GM23338 (cell line): ENCODE measurements at regions not wholly inside any gene's neighbourhood (a gene's known extent, or its start where the extent isn't known, plus 50 kb on each side); places are given as distances from the start of the nearest gene placed in this dataset.
"Not testable (repeated sequence)": the region's sequence is repeated elsewhere in the genome, so short reads cannot be mapped to it uniquely, and the experiment has no call there.

Experiments used
- ATAC-seq: fragments of 200-7000 bp; cut with Tn5 transposase; 3 replicates; pipeline ENCODE4 v1.9.1; 2020
- DNase-seq: peaks from one replicate; pipeline ENCODE4 v3.0.0-alpha.2; 2015; ENCODE audit warnings: low spot score
- H2AFZ ChIP-seq: fragments of 200-600 bp; sonication (generic); 2 replicates; pipeline ENCODE4 v1.8.0; 2016; ENCODE audit warnings: antibody characterized with exemption, mild to moderate bottlenecking, moderate library complexity
- H3F3A ChIP-seq: fragments of 200-600 bp; sonication (generic); replicated peaks from 2 replicates; pipeline ENCODE4 v1.8.0; 2017; ENCODE audit warnings: antibody characterized with exemption, mixed run types, low read depth
- H3K27ac ChIP-seq: fragments of 200-600 bp; sonication (generic); 2 replicates; pipeline ENCODE4 v1.6.1; 2016; ENCODE audit warnings: low read depth
- H3K27me3 ChIP-seq: fragments of 200-600 bp; sonication (generic); 2 replicates; pipeline ENCODE4 v1.8.0; 2016; ENCODE audit warnings: mild to moderate bottlenecking, mixed run types, moderate library complexity; ENCODE audit not compliant: insufficient read depth
- H3K36me3 ChIP-seq: fragments of 200-600 bp; sonication (generic); 2 replicates; pipeline ENCODE4 v1.8.0; 2016; ENCODE audit warnings: mild to moderate bottlenecking; ENCODE audit not compliant: insufficient read depth
- H3K4me1 ChIP-seq: fragments of 200-600 bp; sonication (generic); 2 replicates; pipeline ENCODE4 v1.8.0; 2016; ENCODE audit warnings: mild to moderate bottlenecking, moderate library complexity; ENCODE audit not compliant: insufficient read depth
- H3K4me2 ChIP-seq: fragments of 200-600 bp; sonication (generic); 2 replicates; pipeline ENCODE4 v1.7.1; 2017; ENCODE audit warnings: mixed run types
- H3K4me3 ChIP-seq: fragments of 200-600 bp; sonication (generic); 2 replicates; pipeline ENCODE4 v1.6.1; 2016; ENCODE audit warnings: mixed run types
- H3K79me2 ChIP-seq: fragments of 200-600 bp; sonication (generic); replicated peaks from 2 replicates; pipeline ENCODE4 v1.8.0; 2017; ENCODE audit warnings: mild to moderate bottlenecking; ENCODE audit not compliant: insufficient read depth
- H3K9me2 ChIP-seq: fragments of 200-600 bp; sonication (generic); 2 replicates; pipeline ENCODE4 v1.8.0; 2017; ENCODE audit not compliant: insufficient read depth
- H4K20me1 ChIP-seq: fragments of 200-600 bp; sonication (generic); replicated peaks from 2 replicates; pipeline ENCODE4 v1.8.0; 2017; ENCODE audit warnings: mild to moderate bottlenecking; ENCODE audit not compliant: insufficient read depth
- H3K27ac Mint-ChIP-seq: 2 replicates; pipeline ENCODE4 v1.8.0; 2020; ENCODE audit warnings: inconsistent platforms, mild to moderate bottlenecking, moderate library complexity, mixed read lengths
- H3K27me3 Mint-ChIP-seq: 3 replicates; pipeline ENCODE4 v1.8.0; 2022; ENCODE audit warnings: low read depth, mild to moderate bottlenecking, moderate library complexity, mixed read lengths, inconsistent platforms; ENCODE audit not compliant: insufficient read depth, poor library complexity
- H3K36me3 Mint-ChIP-seq: 3 replicates; pipeline ENCODE4 v1.8.0; 2021; ENCODE audit warnings: low read depth, mild to moderate bottlenecking, inconsistent platforms, moderate library complexity, mixed read lengths
- H3K4me1 Mint-ChIP-seq: 3 replicates; pipeline ENCODE4 v1.8.0; 2020; ENCODE audit warnings: mild to moderate bottlenecking, inconsistent platforms, mixed read lengths
- H3K4me3 Mint-ChIP-seq: 3 replicates; pipeline ENCODE4 v1.8.0; 2021; ENCODE audit warnings: moderate library complexity, mild to moderate bottlenecking, inconsistent platforms, mixed read lengths
- H3K9me3 Mint-ChIP-seq: 3 replicates; pipeline ENCODE4 v1.8.0; 2020; ENCODE audit warnings: moderate library complexity, mild to moderate bottlenecking, inconsistent platforms, mixed read lengths
- JUNB ChIP-seq: IDR thresholded peaks from one replicate; pipeline ENCODE4 v1.6.1; 2016; ENCODE audit warnings: antibody characterized with exemption; ENCODE audit not compliant: unreplicated experiment
- TF ChIP-seq, protein P1 (sequence below), 2 experiments: fragments of 200-600 bp in 1 of 2; sonication (generic) in 1 of 2; conservative IDR thresholded peaks; 2 replicates each; pipeline versions ENCODE4 v1.5.1 to v1.6.1; 2016 to 2017; ENCODE audit warnings: antibody characterized with exemption in 2 of 2, low read depth in 2 of 2, mild to moderate bottlenecking in 2 of 2, moderate library complexity in 1 of 2
- TF ChIP-seq, protein P2 (sequence below): IDR thresholded peaks from one replicate; pipeline ENCODE4 v1.6.1; 2018; ENCODE audit warnings: antibody characterized with exemption; ENCODE audit not compliant: unreplicated experiment
- TF ChIP-seq, protein P3 (sequence below): fragments of 250-450 bp; sonication (Bioruptor Pico); IDR thresholded peaks from 2 replicates; pipeline ENCODE4 v1.5.0; 2020; ENCODE audit warnings: mild to moderate bottlenecking, moderate library complexity

GRCh38 chr15:46091860-46092450 is 457.1 kb downstream of the SQOR start:
- no peaks in the 10 kb centered on the region for H4K20me1 ChIP-seq
- H3K79me2 ChIP-seq, result no peaks in the 10 kb centered on the region
- no peaks in the 10 kb centered on the region; the same call in 2 of the 3 replicates for H3K36me3 Mint-ChIP-seq
- no peaks in the 10 kb centered on the region for H3K9me2 ChIP-seq
- no peak overlapping the region for H3K4me2 ChIP-seq
- H3K27ac Mint-ChIP-seq, result no peak overlapping the region
- peaks cover 77% of the 10 kb centered on the region for H3K9me3 Mint-ChIP-seq
- H3K27ac ChIP-seq, result no peak overlapping the region
- peak; percentile 87 for DNase-seq
- H3F3A ChIP-seq, result no peaks in the 10 kb centered on the region
- H3K4me3 ChIP-seq, result no peak overlapping the region
- H3K4me3 Mint-ChIP-seq, result no peak overlapping the region
- ATAC-seq, result peak; percentile 62
- no peaks in the 10 kb centered on the region for H3K27me3 ChIP-seq
- TF ChIP-seq JUNB, result no peak
- TF ChIP-seq, protein P1, sequence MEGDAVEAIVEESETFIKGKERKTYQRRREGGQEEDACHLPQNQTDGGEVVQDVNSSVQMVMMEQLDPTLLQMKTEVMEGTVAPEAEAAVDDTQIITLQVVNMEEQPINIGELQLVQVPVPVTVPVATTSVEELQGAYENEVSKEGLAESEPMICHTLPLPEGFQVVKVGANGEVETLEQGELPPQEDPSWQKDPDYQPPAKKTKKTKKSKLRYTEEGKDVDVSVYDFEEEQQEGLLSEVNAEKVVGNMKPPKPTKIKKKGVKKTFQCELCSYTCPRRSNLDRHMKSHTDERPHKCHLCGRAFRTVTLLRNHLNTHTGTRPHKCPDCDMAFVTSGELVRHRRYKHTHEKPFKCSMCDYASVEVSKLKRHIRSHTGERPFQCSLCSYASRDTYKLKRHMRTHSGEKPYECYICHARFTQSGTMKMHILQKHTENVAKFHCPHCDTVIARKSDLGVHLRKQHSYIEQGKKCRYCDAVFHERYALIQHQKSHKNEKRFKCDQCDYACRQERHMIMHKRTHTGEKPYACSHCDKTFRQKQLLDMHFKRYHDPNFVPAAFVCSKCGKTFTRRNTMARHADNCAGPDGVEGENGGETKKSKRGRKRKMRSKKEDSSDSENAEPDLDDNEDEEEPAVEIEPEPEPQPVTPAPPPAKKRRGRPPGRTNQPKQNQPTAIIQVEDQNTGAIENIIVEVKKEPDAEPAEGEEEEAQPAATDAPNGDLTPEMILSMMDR (conservative IDR thresholded peaks at IDR 0.05; ENCODE audit: low read depth in 2 of 2), result peak; percentile 70 to 79
- no peaks in the 10 kb centered on the region for H3K36me3 ChIP-seq
- no peaks in the 10 kb centered on the region for H3K27me3 Mint-ChIP-seq
- no peak overlapping the region for H2AFZ ChIP-seq
- no peaks in the 10 kb centered on the region for H3K4me1 Mint-ChIP-seq
- H3K4me1 ChIP-seq, result no peaks in the 10 kb centered on the region

DNA sequence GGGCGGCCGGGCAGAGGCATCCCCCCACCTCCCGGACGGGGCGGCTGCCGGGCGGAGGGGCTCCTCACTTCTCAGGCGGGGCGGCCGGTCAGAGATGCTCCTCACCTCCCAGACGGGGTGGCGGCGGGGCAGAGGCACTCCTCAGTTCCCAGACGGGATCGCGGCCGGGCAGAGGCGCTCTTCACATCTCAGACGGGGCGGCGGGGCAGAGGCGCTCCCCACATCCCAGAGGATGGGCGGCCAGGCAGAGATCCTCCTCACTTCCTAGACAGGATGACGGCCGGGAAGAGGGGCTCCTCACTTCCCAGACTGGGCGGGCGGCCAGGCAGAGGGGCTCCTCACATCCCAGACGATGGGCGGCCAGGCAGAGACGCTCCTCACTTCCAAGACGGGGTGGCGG is 463.2 kb downstream of the SQOR start:
- H3K36me3 Mint-ChIP-seq, H3K4me1 Mint-ChIP-seq, H3K9me2 ChIP-seq, DNase-seq, H3K27ac ChIP-seq, H3K4me3 ChIP-seq, H4K20me1 ChIP-seq, H3K27me3 Mint-ChIP-seq, H3K4me3 Mint-ChIP-seq, H3K4me1 ChIP-seq, H3K79me2 ChIP-seq, H3K36me3 ChIP-seq, H3F3A ChIP-seq, ATAC-seq, H3K4me2 ChIP-seq, H2AFZ ChIP-seq, H3K27ac Mint-ChIP-seq, H3K27me3 ChIP-seq: not testable (repeated sequence)
- H3K9me3 Mint-ChIP-seq, result peaks cover 88% of the 10 kb centered on the region

GRCh38 chr15:46110755-46111154 is 475.9 kb downstream of the SQOR start:
- Mint-ChIP-seq H3K4me3 (no peak overlapping the region), H3K36me3 (peaks cover 3% of the 10 kb centered on the region; the same call in 1 of the 3 replicates), H3K27ac (no peak overlapping the region), H3K4me1 (no peaks in the 10 kb centered on the region), H3K27me3 (no peaks in the 10 kb centered on the region), H3K9me3 (peaks cover 56% of the 10 kb centered on the region)
- Histone ChIP-seq H4K20me1 (no peaks in the 10 kb centered on the region), H3K27ac (no peak overlapping the region), H3F3A (no peaks in the 10 kb centered on the region), H3K79me2 (no peaks in the 10 kb centered on the region), H3K9me2 (0 out of 2 replicates have a peak, but pooled peaks cover 5% of the 10 kb centered on the region), H3K4me2 (no peak overlapping the region), H3K4me3 (no peak overlapping the region), H2AFZ (no peak overlapping the region), H3K4me1 (no peaks in the 10 kb centered on the region), H3K27me3 (no peaks in the 10 kb centered on the region), H3K36me3 (0 out of 2 replicates have a peak, but pooled peaks cover 4% of the 10 kb centered on the region)
- ATAC-seq (no peak), DNase-seq (no peak)
- TF ChIP-seq, protein P2, sequence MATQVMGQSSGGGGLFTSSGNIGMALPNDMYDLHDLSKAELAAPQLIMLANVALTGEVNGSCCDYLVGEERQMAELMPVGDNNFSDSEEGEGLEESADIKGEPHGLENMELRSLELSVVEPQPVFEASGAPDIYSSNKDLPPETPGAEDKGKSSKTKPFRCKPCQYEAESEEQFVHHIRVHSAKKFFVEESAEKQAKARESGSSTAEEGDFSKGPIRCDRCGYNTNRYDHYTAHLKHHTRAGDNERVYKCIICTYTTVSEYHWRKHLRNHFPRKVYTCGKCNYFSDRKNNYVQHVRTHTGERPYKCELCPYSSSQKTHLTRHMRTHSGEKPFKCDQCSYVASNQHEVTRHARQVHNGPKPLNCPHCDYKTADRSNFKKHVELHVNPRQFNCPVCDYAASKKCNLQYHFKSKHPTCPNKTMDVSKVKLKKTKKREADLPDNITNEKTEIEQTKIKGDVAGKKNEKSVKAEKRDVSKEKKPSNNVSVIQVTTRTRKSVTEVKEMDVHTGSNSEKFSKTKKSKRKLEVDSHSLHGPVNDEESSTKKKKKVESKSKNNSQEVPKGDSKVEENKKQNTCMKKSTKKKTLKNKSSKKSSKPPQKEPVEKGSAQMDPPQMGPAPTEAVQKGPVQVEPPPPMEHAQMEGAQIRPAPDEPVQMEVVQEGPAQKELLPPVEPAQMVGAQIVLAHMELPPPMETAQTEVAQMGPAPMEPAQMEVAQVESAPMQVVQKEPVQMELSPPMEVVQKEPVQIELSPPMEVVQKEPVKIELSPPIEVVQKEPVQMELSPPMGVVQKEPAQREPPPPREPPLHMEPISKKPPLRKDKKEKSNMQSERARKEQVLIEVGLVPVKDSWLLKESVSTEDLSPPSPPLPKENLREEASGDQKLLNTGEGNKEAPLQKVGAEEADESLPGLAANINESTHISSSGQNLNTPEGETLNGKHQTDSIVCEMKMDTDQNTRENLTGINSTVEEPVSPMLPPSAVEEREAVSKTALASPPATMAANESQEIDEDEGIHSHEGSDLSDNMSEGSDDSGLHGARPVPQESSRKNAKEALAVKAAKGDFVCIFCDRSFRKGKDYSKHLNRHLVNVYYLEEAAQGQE, result no peak
- TF ChIP-seq, protein P3, sequence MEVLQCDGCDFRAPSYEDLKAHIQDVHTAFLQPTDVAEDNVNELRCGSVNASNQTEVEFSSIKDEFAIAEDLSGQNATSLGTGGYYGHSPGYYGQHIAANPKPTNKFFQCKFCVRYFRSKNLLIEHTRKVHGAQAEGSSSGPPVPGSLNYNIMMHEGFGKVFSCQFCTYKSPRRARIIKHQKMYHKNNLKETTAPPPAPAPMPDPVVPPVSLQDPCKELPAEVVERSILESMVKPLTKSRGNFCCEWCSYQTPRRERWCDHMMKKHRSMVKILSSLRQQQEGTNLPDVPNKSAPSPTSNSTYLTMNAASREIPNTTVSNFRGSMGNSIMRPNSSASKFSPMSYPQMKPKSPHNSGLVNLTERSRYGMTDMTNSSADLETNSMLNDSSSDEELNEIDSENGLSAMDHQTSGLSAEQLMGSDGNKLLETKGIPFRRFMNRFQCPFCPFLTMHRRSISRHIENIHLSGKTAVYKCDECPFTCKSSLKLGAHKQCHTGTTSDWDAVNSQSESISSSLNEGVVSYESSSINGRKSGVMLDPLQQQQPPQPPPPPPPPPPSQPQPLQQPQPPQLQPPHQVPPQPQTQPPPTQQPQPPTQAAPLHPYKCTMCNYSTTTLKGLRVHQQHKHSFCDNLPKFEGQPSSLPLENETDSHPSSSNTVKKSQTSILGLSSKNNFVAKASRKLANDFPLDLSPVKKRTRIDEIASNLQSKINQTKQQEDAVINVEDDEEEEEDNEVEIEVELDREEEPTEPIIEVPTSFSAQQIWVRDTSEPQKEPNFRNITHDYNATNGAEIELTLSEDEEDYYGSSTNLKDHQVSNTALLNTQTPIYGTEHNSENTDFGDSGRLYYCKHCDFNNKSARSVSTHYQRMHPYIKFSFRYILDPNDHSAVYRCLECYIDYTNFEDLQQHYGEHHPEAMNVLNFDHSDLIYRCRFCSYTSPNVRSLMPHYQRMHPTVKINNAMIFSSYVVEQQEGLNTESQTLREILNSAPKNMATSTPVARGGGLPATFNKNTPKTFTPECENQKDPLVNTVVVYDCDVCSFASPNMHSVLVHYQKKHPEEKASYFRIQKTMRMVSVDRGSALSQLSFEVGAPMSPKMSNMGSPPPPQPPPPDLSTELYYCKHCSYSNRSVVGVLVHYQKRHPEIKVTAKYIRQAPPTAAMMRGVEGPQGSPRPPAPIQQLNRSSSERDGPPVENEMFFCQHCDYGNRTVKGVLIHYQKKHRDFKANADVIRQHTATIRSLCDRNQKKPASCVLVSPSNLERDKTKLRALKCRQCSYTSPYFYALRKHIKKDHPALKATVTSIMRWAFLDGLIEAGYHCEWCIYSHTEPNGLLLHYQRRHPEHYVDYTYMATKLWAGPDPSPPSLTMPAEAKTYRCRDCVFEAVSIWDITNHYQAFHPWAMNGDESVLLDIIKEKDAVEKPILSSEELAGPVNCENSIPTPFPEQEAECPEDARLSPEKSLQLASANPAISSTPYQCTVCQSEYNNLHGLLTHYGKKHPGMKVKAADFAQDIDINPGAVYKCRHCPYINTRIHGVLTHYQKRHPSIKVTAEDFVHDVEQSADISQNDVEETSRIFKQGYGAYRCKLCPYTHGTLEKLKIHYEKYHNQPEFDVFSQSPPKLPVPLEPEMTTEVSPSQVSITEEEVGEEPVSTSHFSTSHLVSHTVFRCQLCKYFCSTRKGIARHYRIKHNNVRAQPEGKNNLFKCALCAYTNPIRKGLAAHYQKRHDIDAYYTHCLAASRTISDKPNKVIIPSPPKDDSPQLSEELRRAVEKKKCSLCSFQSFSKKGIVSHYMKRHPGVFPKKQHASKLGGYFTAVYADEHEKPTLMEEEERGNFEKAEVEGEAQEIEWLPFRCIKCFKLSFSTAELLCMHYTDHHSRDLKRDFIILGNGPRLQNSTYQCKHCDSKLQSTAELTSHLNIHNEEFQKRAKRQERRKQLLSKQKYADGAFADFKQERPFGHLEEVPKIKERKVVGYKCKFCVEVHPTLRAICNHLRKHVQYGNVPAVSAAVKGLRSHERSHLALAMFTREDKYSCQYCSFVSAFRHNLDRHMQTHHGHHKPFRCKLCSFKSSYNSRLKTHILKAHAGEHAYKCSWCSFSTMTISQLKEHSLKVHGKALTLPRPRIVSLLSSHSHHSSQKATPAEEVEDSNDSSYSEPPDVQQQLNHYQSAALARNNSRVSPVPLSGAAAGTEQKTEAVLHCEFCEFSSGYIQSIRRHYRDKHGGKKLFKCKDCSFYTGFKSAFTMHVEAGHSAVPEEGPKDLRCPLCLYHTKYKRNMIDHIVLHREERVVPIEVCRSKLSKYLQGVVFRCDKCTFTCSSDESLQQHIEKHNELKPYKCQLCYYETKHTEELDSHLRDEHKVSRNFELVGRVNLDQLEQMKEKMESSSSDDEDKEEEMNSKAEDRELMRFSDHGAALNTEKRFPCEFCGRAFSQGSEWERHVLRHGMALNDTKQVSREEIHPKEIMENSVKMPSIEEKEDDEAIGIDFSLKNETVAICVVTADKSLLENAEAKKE (CRISPR knock-in tag), result no peak
